Stimulated activated CD4-positive, alpha-beta T cell treated with anti-CD3 and anti-CD28 coated beads, TNF-alpha, amount 100 ng/mL, for 48 hours (primary cell): ENCODE measurements at regions not wholly inside any gene's neighbourhood (a gene's known extent, or its start where the extent isn't known, plus 50 kb on each side); places are given as distances from the start of the nearest gene placed in this dataset.

ENCODE experiments used
- DNase-seq, 3 donors: peaks; one replicate each; pipeline ENCODE4 v3.0.0-alpha.2; 2020; ENCODE audit warnings: low read depth in 3 of 3

- DNase-seq, result no peak
Observed at GRCh38 chr14:62253911-62254310, 491.7 kb downstream of the SNAPC1 start.

DNA sequence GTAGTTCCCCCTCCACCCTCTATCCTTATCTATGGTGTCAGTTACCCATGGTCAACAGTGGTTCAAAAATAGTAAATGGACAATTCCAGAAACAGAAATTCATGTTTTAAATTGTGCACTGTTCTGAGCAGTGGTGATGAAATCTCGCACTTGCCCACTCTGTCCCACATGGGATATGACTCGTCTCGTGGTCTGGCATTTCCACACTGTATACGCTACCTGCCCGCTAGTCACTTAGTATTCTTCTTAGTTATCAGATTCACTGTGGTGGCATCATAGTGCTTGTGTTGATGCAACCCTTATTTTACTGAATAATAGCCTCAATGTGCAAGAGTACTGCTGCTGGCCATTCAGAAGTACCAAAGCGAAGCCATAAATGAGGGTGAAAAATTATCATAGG, 507.0 kb downstream of the SNAPC1 start:
- DNase-seq, result no peak

DNA sequence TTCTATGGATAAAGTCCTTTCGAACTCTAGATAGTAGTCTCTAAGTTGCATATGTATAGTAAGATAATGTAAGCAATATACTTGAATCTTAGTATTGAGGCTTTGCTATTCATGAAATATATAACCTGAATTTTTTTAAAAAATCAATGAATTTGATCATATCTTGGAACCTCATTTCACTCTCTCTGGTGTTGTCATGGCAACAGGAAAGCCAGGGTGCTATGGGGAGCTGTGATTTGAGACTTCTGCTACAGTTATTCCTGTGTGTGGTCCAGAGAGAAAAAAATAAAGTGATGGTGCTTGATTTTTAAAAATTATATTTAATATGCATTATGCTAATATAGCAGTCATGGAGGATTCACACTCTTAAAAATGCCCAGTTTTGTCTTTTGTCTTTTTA, 508.0 kb downstream of the SNAPC1 start:
- DNase-seq, result no peak

DNA sequence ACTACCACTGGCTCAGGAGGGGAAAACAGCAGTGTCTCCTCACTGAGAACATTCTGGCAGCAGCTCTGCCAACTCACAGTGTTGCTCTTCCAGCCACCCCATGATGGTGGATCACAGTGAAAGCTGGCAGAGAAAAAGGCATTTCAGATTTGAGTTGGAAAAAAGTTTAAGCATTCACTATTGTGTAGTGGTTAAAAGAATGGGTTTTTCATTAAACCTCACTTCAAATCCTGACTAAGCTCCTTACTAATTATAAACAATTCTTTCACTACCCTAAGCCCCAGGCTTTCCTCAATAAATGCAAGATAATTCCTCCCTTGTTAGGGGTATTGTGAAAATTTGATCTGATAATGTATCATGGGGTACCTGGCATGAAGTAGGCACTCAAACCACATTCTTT, 518.1 kb downstream of the SNAPC1 start:
- DNase-seq, result no peak

- DNase-seq, result no peak
Observed at GRCh38 chr14:62283837-62284236, 521.6 kb downstream of the SNAPC1 start.

GRCh38 chr14:62289471-62289870, 527.3 kb downstream of the SNAPC1 start:
- DNase-seq, result no peak

DNA sequence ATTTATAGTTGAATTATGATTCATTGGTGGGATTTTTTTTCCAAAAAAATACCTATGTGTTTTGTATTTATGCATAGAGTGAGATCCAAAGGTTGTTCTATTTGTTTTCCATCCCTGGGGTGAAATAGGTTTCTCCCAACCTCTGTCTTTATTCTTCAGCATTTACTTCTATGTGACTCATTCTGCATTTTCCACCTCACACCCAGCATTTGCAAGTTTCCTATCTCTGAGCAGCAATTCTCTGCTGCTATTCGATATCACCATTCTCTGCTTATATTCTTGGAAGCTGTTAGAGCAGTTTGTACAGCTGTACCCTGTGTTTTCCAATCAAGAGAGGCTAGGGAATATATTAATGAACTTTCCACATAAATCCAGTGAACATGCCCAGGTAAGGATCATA, 538.9 kb downstream of the SNAPC1 start:
- no peak for DNase-seq

- no peak for DNase-seq
Observed at GRCh38 chr14:62301911-62302310, 539.7 kb downstream of the SNAPC1 start.

DNA sequence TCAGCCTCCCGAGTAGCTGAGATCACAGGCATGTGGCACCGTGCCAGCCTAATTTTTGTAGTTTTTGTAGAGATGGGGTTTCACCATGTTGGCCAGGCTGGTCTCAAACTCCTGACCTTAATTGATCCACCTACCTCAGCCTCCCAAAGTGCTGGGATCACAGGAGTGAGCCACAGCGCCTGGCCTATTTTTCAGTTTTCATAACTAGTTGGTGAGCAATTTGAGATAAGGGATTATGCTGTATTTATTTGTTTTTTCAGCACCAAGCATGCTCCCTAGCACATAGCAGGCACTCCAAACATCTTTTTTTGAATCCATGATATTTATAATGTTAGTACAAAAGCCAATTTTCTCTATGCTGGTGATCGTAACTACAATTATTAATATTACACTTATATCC, 541.2 kb downstream of the SNAPC1 start:
- DNase-seq, result no peak

DNA sequence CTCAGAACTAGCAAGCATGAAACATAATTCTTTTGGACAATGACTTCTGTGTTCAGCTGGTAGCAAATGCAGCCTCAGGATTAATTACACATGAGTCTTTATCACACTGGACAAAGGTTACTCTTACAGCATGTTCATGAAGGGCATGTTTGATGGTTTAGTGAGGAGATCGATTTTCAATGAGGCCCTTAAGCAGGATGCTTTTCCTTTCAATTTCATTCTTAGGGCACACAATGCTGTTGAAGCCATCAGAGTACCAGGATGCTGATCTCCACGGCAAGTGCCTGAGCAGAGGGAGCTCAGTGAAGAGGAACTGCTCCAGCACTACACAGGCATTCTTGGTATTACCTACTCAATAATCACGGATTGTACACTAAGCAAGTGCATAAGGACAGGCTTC, 542.0 kb downstream of the SNAPC1 start:
- no peak for DNase-seq

- DNase-seq, result no peak
Observed at GRCh38 chr14:62307844-62308243, 545.6 kb downstream of the SNAPC1 start.

- DNase-seq, result no peak
Observed at GRCh38 chr14:62308316-62308715, 546.1 kb downstream of the SNAPC1 start.

- DNase-seq, result no peak
Observed at GRCh38 chr14:62308891-62309290, 546.7 kb downstream of the SNAPC1 start.

DNA sequence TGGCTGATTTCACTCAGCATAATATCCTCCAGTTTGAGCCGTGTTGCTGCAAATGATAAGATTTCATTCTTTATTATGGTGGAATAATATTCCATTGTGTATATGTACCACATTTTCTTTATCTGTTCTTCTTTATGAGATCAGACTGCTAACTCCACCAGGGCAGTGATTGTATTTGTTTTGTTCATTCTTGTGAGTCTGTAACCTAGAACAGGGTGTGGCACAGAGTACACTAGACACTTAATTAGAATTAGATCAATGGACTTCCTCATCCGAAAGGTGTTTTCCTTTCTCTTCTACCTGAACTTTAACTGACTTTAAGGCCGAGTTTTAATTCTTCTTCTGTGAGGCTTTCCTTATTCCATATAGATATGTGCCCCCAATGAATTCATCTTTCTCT, 551.0 kb downstream of the SNAPC1 start:
- DNase-seq, result no peak

DNA sequence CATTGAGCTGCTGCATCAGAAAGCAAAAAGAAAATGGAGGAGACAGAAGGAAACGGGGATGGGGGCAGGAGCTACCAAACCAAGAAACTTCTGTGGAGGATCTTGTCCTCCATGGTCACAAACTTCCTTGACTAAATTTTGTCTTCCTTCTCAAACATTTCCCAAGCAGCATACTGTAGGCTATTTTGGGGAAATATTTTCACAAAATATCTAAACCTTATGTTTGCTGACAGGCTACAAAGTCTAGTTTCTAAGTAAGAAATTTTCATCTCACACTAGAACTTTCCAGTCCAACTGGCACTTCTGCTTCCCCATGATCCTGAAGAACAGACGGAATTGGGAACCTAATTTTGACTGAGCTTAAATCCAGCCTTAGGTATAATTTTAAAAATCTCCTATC, 552.0 kb downstream of the SNAPC1 start:
- DNase-seq, result no peak

DNA sequence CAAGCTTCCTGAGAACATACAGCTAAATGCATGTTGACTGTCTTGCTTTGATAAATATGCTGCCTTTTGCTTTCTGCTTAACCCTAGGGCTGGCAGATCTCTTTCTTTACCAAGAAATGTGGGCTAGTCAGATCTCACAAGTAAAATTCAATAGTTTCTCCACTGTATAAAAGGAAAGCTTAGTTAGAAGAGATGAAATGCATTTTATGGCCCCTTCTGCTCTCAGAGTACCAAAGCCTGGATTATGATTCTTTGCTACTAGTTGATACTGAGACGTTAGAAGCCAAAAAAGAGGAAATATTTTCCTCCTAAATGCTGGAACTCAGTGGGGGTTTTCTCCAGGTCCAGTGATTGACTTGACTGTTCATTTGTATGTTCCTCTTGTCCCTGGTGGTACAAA, 552.7 kb downstream of the SNAPC1 start:
- DNase-seq, result no peak

DNA sequence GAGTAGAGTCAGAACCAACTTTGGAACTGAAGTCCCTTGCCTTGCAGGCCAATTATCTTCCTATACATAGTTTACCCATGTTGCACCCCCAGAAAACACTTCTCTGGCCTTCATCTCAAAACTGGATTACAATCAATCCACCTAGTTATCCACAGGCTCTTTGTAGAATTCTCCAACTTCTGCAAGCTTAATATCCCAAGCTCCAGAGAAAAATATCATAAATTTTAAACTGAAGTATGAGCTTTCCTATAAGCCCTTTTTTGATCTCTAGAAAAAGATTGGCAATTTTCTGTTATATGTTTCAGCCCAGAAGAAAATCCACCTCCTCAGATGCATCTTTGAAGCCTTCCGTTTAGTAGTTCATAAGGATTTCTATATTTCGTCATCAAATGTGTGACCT, 553.4 kb downstream of the SNAPC1 start:
- no peak for DNase-seq

DNA sequence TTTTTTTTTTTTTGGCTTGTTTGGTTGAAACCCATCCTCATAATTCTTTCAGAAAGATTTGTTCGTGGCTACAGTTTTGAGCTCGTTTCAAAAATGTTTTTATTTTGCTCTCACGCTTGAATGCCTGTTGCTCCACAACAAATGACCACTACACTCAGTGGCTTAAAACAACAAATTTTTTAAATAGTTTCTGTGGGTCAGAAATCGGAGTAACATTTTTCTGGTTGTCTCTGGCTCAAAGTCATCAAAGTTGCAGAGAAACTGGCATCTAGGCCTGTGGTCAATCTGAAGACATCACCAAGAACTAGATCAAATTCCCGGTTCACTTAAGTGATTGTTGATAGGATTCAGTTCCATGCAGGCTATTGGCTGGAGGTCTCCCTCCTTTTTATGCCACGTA, 560.0 kb downstream of the SNAPC1 start:
- DNase-seq, result no peak

GRCh38 chr14:62329427-62329826, 567.2 kb downstream of the SNAPC1 start:
- no peak for DNase-seq

DNA sequence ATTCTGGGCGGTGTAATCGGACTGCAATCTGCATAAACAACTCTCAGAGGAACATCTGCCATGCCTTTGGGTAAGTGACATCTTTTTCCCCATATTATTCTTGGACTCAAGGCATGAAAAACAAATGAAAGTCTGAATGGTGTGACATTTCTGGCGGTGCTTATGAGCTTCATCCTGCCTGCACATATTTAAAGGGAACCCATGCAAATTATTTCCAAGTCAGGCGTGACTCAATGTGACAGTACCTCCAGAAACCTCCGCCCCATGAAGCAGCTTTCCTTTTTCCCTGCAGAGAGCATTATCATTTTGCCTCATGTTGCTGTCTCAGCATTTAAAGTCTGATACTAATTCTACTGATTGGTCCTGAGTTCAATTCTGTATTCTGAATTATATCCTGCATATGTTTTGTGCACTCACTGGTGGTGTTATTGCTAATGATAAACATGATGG, 585.4 kb downstream of the SNAPC1 start:
- no peak for DNase-seq

GRCh38 chr14:62357362-62357761, 595.1 kb downstream of the SNAPC1 start:
- no peak for DNase-seq

- DNase-seq, result no peak
Observed at GRCh38 chr14:62364161-62364560, 601.9 kb downstream of the SNAPC1 start.

DNA sequence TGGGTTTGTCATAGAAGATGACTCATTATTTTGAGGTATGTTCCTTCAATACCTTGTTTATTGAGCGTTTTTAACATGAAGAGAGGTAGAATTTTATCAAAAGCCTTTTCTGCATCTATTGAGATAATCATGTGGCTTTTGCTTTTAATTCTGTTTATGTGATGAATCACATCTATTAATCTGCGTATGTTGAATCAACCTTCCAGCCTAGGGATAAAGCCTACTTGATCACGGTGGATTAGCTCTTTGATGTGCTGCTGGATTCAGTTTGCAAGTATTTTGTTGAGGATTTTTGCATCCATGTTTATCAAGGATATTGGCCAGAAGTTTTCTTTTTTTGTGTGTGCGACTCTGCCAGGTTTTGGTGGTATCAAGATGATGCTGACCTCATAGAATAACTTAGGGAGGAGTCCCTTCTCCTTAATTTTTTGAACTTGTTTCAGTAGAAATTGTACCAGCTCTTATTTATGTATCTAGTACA, 602.6 kb downstream of the SNAPC1 start:
- DNase-seq, result no peak

- no peak for DNase-seq
Observed at GRCh38 chr14:62369919-62370560, 607.8 kb downstream of the SNAPC1 start.
